H1 (cell line): ENCODE measurements at regions not wholly inside any gene's neighbourhood (a gene's known extent, or its start where the extent isn't known, plus 50 kb on each side); places are given as distances from the start of the nearest gene placed in this dataset.
"Not testable (repeated sequence)": the region's sequence is repeated elsewhere in the genome, so short reads cannot be mapped to it uniquely, and the experiment has no call there.

ENCODE experiments used
- CTCF ChIA-PET: fragments of 300-600 bp; sonication (Branson Sonifier 250); formaldehyde crosslinking; loops from one replicate; lab custom pipeline; 2021; ENCODE audit not compliant: partially characterized antibody; lab: Charles Lee
- POLR2A ChIA-PET: fragments of 300-600 bp; sonication (Branson Sonifier 250); formaldehyde crosslinking; loops from one replicate; lab custom pipeline; 2021; ENCODE audit warnings: inconsistent platforms; ENCODE audit not compliant: partially characterized antibody; lab: Charles Lee
- DNase-seq, 2 experiments: peaks; one replicate each; pipeline versions ENCODE4 v3.0.0 to v3.0.0-alpha.2; 2010 to 2022; ENCODE audit warnings: low spot score in 2 of 2, low read depth in 1 of 2, mixed read lengths in 1 of 2
- FAIRE-seq: peaks from 2 replicates; lab custom pipeline; 2011; peaks lifted over from hg19 to GRCh38; lab: Jason Lieb, UNC
- H2AFZ ChIP-seq: 2 replicates; pipeline ENCODE4 v1.8.1; 2012; ENCODE audit warnings: low read length, inconsistent platforms
- H2AK5ac ChIP-seq: 2 replicates; pipeline ENCODE4 v1.6.1; 2013; ENCODE audit warnings: low read depth, low read length
- H2BK120ac ChIP-seq: replicated peaks from 2 replicates; pipeline ENCODE3; 2013; ENCODE audit warnings: low read depth, low read length, inconsistent platforms
- H2BK12ac ChIP-seq: 2 replicates; pipeline ENCODE4 v1.6.1; 2013; ENCODE audit warnings: low read depth, low read length
- H2BK15ac ChIP-seq: 2 replicates; pipeline ENCODE4 v1.6.1; 2013; ENCODE audit warnings: low read length
- H2BK20ac ChIP-seq: 2 replicates; pipeline ENCODE4 v1.6.1; 2013; ENCODE audit warnings: low read length
- H2BK5ac ChIP-seq: 2 replicates; pipeline ENCODE4 v1.6.1; 2013; ENCODE audit warnings: low read depth, low read length
- H3K14ac ChIP-seq: 2 replicates; pipeline ENCODE4 v1.6.1; 2013; ENCODE audit warnings: inconsistent platforms; ENCODE audit not compliant: insufficient read length
- H3K18ac ChIP-seq: 2 replicates; pipeline ENCODE4 v1.6.1; 2013; ENCODE audit warnings: low read length; ENCODE audit errors: extremely low read depth
- H3K23ac ChIP-seq: 2 replicates; pipeline ENCODE4 v1.6.1; 2013; ENCODE audit warnings: inconsistent platforms; ENCODE audit not compliant: insufficient read length
- H3K23me2 ChIP-seq: 2 replicates; pipeline ENCODE4 v1.6.1; 2013; ENCODE audit warnings: low read depth, low read length
- H3K27ac ChIP-seq: 2 replicates; pipeline ENCODE4 v1.6.1; 2011; ENCODE audit warnings: low read depth, low read length, inconsistent platforms
- H3K27me3 ChIP-seq, 4 experiments: replicated peaks in 1 of 4; 1 replicate in 1 of 4; 2 replicates in 3 of 4; pipeline versions ENCODE4 v1.6.1 to v1.8.1; 2011 to 2013; ENCODE audit warnings: low read length in 3 of 4, mild to moderate bottlenecking in 3 of 4, inconsistent platforms in 2 of 4, mixed read lengths in 2 of 4, moderate library complexity in 1 of 4; ENCODE audit not compliant: control insufficient read depth in 3 of 4, insufficient read depth in 3 of 4; ENCODE audit errors: extremely low read depth in 1 of 4
- H3K36me3 ChIP-seq, 4 experiments: 2 replicates each; pipeline versions ENCODE4 v1.6.1 to v1.8.1; 2011 to 2013; ENCODE audit warnings: mild to moderate bottlenecking in 4 of 4, low read length in 3 of 4, moderate library complexity in 2 of 4, control low read depth in 1 of 4, inconsistent platforms in 1 of 4; ENCODE audit not compliant: insufficient read depth in 4 of 4, control insufficient read depth in 2 of 4
- H3K4ac ChIP-seq: replicated peaks from 2 replicates; pipeline ENCODE3; 2013; ENCODE audit warnings: low read length, low read depth, mixed read lengths, inconsistent platforms; ENCODE audit not compliant: insufficient read length
- H3K4me1 ChIP-seq, 4 experiments: replicated peaks in 1 of 4; 1 replicate in 1 of 4; 2 replicates in 3 of 4; pipeline versions ENCODE4 v1.6.1 to v1.8.1; 2011 to 2013; ENCODE audit warnings: low read length in 3 of 4, inconsistent platforms in 2 of 4, mixed read lengths in 1 of 4; ENCODE audit not compliant: insufficient read depth in 4 of 4, control insufficient read depth in 3 of 4
- H3K4me2 ChIP-seq, 2 experiments: 2 replicates each; pipeline versions ENCODE4 v1.6.1 to v1.8.1; 2011 to 2013; ENCODE audit warnings: low read depth in 2 of 2, low read length in 2 of 2, control low read depth in 1 of 2, inconsistent platforms in 1 of 2, mild to moderate bottlenecking in 1 of 2; ENCODE audit not compliant: insufficient read depth in 1 of 2
- H3K4me3 ChIP-seq, 4 experiments: fragments of 200-600, 300-600 bp in 1 of 4; sonication (generic), shearing (Covaris generic), sonication (Bioruptor Twin) in 1 of 4; 2 replicates each; pipeline versions ENCODE4 v1.5.1 to v1.8.1; 2011 to 2016; ENCODE audit warnings: low read length in 4 of 4, low read depth in 3 of 4, control low read depth in 2 of 4, inconsistent platforms in 2 of 4, mild to moderate bottlenecking in 2 of 4, mixed read lengths in 1 of 4, moderate library complexity in 1 of 4; ENCODE audit not compliant: insufficient read depth in 2 of 4; ENCODE audit errors: extremely low read depth in 1 of 4
- H3K56ac ChIP-seq: replicated peaks from 2 replicates; pipeline ENCODE3; 2013; ENCODE audit warnings: low read depth, mild to moderate bottlenecking, mixed read lengths, low read length, inconsistent platforms; ENCODE audit not compliant: insufficient read length
- H3K79me1 ChIP-seq: 2 replicates; pipeline ENCODE4 v1.6.1; 2013; ENCODE audit warnings: low read depth, low read length, control low read depth
- H3K79me2 ChIP-seq, 2 experiments: 2 replicates each; pipeline versions ENCODE4 v1.6.1 to v1.8.1; 2012 to 2013; ENCODE audit warnings: low read length in 2 of 2, mild to moderate bottlenecking in 2 of 2, inconsistent platforms in 1 of 2; ENCODE audit not compliant: insufficient read depth in 2 of 2, control insufficient read depth in 1 of 2
- H3K9ac ChIP-seq, 4 experiments: replicated peaks in 1 of 4; 1 replicate in 1 of 4; 2 replicates in 3 of 4; pipeline versions ENCODE4 v1.6.1 to v1.8.1; 2011 to 2013; ENCODE audit warnings: low read depth in 3 of 4, low read length in 3 of 4, control low read depth in 2 of 4, mild to moderate bottlenecking in 2 of 4, moderate library complexity in 2 of 4, inconsistent platforms in 1 of 4; ENCODE audit errors: extremely low read depth in 1 of 4
- H3K9me3 ChIP-seq, 2 experiments: 2 replicates each; pipeline versions ENCODE4 v1.6.1 to v1.8.1; 2012 to 2013; ENCODE audit warnings: mild to moderate bottlenecking in 2 of 2, moderate library complexity in 2 of 2, control low read depth in 1 of 2, inconsistent platforms in 1 of 2, low read depth in 1 of 2, low read length in 1 of 2, mixed read lengths in 1 of 2; ENCODE audit not compliant: insufficient read depth in 2 of 2
- H4K20me1 ChIP-seq, 2 experiments: replicated peaks in 1 of 2; 2 replicates each; pipeline versions ENCODE3 to v1.8.1; 2011 to 2013; ENCODE audit warnings: inconsistent platforms in 2 of 2, low read length in 2 of 2, mild to moderate bottlenecking in 1 of 2; ENCODE audit not compliant: insufficient read depth in 2 of 2, control insufficient read depth in 1 of 2
- H4K5ac ChIP-seq: 2 replicates; pipeline ENCODE4 v1.6.1; 2013; ENCODE audit warnings: low read length, low read depth, mixed read lengths, inconsistent platforms; ENCODE audit not compliant: insufficient read length
- H4K8ac ChIP-seq: 2 replicates; pipeline ENCODE4 v1.8.0; 2013; ENCODE audit warnings: mild to moderate bottlenecking, moderate library complexity, low read length, inconsistent platforms; ENCODE audit not compliant: insufficient read depth; ENCODE audit errors: extremely low read depth
- H4K91ac ChIP-seq: replicated peaks from 2 replicates; pipeline ENCODE3; 2013; ENCODE audit warnings: low read length, mixed read lengths, inconsistent platforms; ENCODE audit not compliant: insufficient read length
- WGBS, 2 experiments: shearing (Covaris generic) in 1 of 2; methylation state at CpG; one replicate each; pipeline versions ENCODE4 v1.1.6 to v1.1.7; 2013 to 2015; ENCODE audit warnings: low lambda C conversion rate in 2 of 2, mixed read lengths in 2 of 2, inconsistent platforms in 1 of 2, low coverage in 1 of 2, missing lambda C conversion rate in 1 of 2; ENCODE audit not compliant: insufficient replicate concordance in 2 of 2, insufficient coverage in 1 of 2, insufficient read length in 1 of 2; ENCODE audit errors: extremely low coverage in 1 of 2, missing lambda C conversion rate in 1 of 2; 5-methylcytosine and 5-hydroxymethylcytosine counted together

DNA sequence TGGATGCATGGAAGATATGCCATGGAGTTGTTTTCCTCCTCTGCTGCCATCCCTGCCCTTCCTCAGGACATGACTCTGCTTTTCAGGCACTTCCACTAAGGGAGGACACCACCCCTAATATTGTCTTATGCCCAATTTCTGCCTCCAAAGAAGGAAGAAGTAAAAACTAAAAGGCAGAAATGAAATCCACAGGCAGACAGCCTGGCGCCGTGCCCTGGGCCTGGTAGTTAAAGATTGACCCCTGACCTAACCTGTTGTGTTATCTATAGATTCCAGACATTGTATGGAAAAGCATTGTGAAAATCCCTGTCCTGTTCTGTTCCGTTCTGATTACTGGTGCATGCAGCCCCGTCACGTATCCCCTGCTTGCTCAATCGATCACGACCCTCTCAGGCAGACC lies 80.1 kb upstream of the PLAC8 start:
- H4K91ac ChIP-seq, H3K9me3 ChIP-seq, H3K79me1 ChIP-seq, H3K14ac ChIP-seq, H2BK20ac ChIP-seq, H2BK12ac ChIP-seq, H4K8ac ChIP-seq, DNase-seq, H3K23me2 ChIP-seq, H2BK5ac ChIP-seq, H3K27me3 ChIP-seq, H3K4me2 ChIP-seq, H3K4me1 ChIP-seq, H3K9ac ChIP-seq, CTCF ChIA-PET, H2BK15ac ChIP-seq, H2AK5ac ChIP-seq, FAIRE-seq, H3K56ac ChIP-seq, H4K5ac ChIP-seq, H3K27ac ChIP-seq, H3K36me3 ChIP-seq, H2AFZ ChIP-seq, H3K4ac ChIP-seq, POLR2A ChIA-PET, H3K4me3 ChIP-seq, H3K23ac ChIP-seq, H4K20me1 ChIP-seq, H3K18ac ChIP-seq, H3K79me2 ChIP-seq, H2BK120ac ChIP-seq: not testable (repeated sequence)
- WGBS, 2 experiments = 85% methylated on average over 7 of the region's 7 CpGs; no CpG with 5 or more reads in 1 of the 2 experiments
